ENCODE measurements at regions not wholly inside any gene's neighbourhood (a gene's known extent, or its start where the extent isn't known, plus 50 kb on each side); places are given as distances from the start of the nearest gene placed in this dataset.

DNA sequence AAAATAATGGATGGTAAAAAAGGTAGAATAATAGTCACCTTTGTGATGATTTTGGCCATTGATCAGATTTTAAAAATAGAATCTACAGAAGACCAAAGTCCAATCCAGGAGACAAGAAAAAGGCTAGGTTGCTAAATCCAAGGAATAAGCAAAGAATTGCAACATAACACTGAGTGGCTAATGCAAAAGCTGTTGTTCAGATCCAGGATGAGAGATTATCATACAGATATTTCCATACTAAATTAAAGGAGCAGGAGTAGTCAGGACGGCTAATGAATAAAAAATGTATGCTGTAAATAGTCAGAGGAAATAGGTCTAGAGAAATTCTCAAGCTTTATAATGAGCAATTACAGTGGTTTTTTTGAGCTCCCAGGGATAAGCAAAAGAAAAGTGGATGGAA lies 745.9 kb upstream of the ACVR2A start:
- DNase-seq (ENCODE audit: low read depth in 2 of 2, low spot score in 1 of 2), result no peak

DNA sequence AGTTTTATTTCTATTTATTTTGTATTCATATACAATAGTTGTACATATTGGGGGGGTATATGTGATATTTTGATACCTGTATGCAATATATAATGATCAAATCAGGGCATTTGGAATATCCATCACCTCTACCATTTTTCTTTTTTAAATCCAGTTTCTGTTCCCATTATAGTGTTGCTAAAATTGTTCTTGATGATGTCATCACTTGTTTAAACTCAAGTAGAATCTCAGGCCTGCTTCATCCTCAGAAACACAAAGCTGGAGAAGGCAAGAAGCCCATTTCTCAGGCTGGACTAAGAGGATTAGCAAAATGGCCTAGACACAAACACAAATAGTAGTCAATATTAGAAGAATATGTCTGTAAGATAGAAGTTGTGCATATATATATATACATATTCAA lies 747.1 kb upstream of the ACVR2A start:
- DNase-seq (ENCODE audit: low read depth in 2 of 2, low spot score in 1 of 2), result no peak

DNA sequence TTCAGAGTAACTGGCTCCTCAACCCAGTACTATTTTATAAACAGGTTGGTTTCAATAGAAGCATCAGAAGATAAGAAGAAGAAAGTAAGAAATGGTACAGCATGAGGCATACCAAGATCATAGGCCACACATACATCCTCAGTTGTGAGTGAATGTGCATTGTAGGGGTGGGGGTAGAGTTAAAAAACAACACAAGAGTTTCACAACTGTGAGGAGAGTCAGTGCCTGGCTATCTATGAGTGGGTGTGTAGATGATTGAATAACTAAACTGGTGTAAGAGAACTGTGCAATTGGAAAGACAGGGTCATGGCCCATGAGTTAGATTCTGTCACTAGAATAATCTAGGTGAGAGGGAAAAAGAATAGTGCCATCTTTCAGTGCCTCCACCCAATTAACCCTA lies 748.2 kb upstream of the ACVR2A start:
- DNase-seq (ENCODE audit: low read depth in 2 of 2, low spot score in 1 of 2), result no peak

DNA sequence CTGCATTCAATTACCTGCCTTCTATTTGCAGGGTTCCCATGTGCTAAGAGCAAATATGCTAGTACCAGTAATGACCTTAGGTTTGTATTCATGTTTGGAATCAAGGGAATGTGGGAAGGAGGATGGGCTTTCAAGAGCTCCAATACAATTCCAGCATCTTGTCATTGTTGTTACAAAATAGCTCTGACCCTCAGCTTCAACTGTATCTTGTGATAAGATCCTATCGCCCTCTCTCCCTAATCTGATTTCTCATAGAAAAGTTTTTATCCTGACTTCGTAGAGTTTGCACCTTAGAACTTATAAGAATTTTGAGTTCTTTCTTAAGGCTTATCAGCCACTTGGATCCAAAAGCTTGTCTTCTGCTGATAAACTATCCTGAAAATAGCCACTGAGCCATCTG lies 749.5 kb upstream of the ACVR2A start:
- DNase-seq (ENCODE audit: low read depth in 2 of 2, low spot score in 1 of 2), result no peak

- DNase-seq (ENCODE audit: low read depth in 2 of 2, low spot score in 1 of 2), result no peak
Measured at GRCh38 chr2:147094077-147094476, 750.8 kb upstream of the ACVR2A start.

GRCh38 chr2:147092266-147092665 lies 752.6 kb upstream of the ACVR2A start:
- DNase-seq (ENCODE audit: low read depth in 2 of 2, low spot score in 1 of 2), result no peak

DNA sequence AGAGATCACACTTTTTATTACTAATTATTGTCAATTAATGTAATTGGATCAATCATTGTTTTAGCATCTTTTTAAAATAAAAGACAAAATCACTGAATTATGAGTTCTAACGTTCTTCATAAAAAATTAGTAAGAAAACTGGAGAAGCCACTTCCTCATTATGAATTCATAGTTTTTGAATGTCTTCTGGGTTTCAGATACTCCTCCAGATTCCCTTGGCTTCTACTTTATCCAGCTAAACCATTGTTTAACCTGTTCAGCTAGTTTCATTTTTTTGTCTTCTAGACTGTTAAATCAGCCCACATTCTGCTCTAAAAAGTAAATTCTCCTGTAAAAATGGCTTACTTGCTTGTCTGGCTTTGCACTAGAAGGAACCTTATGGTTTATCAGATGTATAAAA lies 753.4 kb upstream of the ACVR2A start:
- DNase-seq (ENCODE audit: low read depth in 2 of 2, low spot score in 1 of 2), result no peak

GRCh38 chr2:147088871-147089270 lies 756.0 kb upstream of the ACVR2A start:
- DNase-seq (ENCODE audit: low read depth in 2 of 2, low spot score in 1 of 2), result no peak

DNA sequence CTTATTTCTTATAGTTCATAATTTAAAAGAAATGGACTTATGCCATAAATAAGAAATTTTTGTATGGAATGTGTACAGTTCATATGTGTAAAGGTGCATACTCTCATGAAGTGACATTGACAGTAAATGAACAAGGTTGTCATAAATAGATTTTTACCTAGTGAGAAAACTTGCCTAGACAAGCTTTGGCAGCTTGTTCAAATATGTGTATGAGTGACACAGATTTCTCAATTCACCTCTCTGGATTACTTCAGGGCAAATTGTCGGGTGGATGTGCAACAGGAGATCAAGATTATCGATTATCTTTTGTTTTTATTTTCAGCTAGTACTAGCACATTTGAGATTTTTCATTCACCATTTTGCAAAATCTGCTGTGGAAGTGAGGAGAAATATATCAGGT lies 758.1 kb upstream of the ACVR2A start:
- no peak for DNase-seq (ENCODE audit: low read depth in 2 of 2, low spot score in 1 of 2)

GRCh38 chr2:147083664-147084063 lies 761.2 kb upstream of the ACVR2A start:
- DNase-seq (ENCODE audit: low read depth in 2 of 2, low spot score in 1 of 2), result no peak

DNA sequence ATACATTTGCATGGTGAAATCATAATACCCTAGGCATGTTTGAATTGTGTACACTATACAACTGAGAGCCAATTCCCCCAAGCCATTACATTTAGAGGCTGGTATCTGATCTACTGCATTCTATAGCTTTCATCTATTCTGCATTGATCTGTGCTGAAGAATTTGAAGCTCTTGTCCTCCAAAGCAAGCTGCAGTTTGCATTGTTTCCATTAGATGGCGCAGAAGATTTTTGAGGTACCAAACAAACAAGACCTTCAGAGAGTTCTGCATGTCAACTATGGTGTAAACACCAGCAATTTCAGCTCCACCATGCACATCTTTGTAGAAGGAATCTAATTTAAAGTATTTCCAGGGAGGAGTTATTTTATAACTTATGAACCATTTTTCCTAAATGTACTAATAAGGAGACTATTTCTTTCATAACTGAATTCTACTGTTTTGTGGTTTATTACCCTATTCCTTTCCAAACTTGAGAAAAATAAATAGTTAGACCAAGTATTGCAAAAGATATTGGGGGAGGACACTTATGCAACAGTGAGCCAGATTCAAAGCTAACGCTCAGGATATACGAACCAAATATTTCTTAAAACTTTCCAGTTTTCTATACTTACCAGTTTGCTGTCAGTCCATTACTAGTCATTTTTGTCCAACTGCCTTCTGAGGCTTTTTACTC lies 761.8 kb upstream of the ACVR2A start:
- peak in 1 of 2 donors; percentile 10 for DNase-seq (ENCODE audit: low read depth in 2 of 2, low spot score in 1 of 2)

- DNase-seq (ENCODE audit: low read depth in 2 of 2, low spot score in 1 of 2), result no peak
Measured at GRCh38 chr2:147081831-147082230, 763.0 kb upstream of the ACVR2A start.

- DNase-seq (ENCODE audit: low read depth in 2 of 2, low spot score in 1 of 2), result no peak
Measured at GRCh38 chr2:147076634-147077033, 768.2 kb upstream of the ACVR2A start.

DNA sequence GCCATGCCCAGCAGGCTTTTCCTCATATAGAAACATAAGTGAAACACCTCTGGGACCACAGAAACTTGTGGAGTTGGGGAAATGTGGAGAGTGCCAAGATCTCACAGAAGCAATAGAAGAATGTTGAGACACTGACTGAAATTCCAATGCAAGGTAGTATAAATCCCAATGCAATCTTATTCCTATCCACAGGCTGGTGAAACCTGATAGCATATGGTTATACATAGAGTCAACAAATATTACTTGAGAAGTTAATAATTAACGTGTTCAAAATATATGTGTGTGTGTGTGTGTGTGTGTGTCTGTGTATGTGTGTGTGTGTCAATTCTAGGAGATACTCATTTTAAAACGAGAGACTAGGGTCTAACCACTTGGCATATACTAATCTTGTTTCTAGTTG lies 776.8 kb upstream of the ACVR2A start:
- DNase-seq (ENCODE audit: low read depth in 2 of 2, low spot score in 1 of 2), result no peak

- DNase-seq (ENCODE audit: low read depth in 2 of 2, low spot score in 1 of 2), result no peak
Measured at GRCh38 chr2:147067136-147067535, 777.7 kb upstream of the ACVR2A start.

DNA sequence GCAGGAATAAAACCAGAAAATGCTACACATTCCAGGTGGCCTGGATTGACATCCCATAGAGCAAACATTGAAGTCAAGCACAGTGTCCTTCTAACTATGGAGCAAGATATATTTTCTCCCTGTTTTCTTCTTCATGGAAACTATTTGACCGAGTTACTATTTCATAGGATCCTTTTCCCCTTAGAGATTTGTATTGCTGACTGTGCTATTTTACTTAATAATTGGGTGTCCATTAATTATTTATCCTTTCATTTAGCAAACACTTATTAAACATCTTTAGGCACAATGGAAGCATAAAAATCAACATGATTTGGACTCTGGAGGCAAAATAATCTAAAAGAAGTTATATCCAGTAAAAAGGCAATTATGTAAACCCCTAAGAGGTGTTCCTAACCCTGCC lies 782.8 kb upstream of the ACVR2A start:
- DNase-seq (ENCODE audit: low read depth in 2 of 2, low spot score in 1 of 2), result no peak

- no peak for DNase-seq (ENCODE audit: low read depth in 2 of 2, low spot score in 1 of 2)
Measured at GRCh38 chr2:147061269-147061668, 783.6 kb upstream of the ACVR2A start.

GRCh38 chr2:147057892-147058490 lies 786.8 kb upstream of the ACVR2A start:
- no peak for DNase-seq (ENCODE audit: low read depth in 2 of 2, low spot score in 1 of 2)

DNA sequence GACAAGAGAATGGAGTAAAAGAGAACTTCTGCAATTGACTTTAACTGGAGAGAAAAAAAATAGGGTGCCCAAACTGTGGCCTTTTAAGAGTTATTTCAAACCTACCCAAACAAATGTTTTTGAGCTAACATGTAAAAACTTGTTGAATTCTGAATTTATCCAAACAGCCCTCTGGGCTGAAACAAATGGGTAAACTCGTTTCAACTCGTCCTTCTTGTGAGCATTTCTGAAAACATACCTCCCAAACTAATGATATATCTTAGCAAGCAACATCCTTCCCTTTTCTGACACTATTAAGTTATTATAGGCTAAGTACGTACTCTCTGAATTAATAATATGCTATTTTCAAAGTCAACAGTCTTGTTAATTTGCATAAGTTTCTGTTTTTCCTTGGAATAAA lies 793.0 kb upstream of the ACVR2A start:
- no peak for DNase-seq (ENCODE audit: low read depth in 2 of 2, low spot score in 1 of 2)

DNA sequence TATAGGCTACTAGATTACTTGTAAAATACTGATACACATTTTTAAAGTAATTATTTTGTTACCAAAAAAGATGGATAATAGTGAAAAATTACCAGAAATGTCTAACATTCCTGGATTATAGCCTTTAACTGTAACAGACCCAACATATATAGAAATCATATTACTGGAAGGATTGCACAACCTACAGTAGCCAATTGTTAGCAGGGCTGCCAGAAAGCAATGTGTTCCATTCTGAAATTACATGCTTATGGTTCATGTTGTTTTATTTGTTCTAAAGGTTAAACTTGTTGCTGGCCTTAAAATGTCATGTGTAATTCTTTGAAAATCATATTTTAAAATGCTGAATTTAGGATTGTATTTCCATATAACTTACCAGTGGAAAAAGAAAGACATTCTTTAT lies 793.6 kb upstream of the ACVR2A start:
- DNase-seq (ENCODE audit: low read depth in 2 of 2, low spot score in 1 of 2), result no peak

GRCh38 chr2:147049957-147050356 lies 794.9 kb upstream of the ACVR2A start:
- DNase-seq (ENCODE audit: low read depth in 2 of 2, low spot score in 1 of 2), result no peak

- no peak for DNase-seq (ENCODE audit: low read depth in 2 of 2, low spot score in 1 of 2)
Measured at GRCh38 chr2:147046473-147046872, 798.4 kb upstream of the ACVR2A start.

DNA sequence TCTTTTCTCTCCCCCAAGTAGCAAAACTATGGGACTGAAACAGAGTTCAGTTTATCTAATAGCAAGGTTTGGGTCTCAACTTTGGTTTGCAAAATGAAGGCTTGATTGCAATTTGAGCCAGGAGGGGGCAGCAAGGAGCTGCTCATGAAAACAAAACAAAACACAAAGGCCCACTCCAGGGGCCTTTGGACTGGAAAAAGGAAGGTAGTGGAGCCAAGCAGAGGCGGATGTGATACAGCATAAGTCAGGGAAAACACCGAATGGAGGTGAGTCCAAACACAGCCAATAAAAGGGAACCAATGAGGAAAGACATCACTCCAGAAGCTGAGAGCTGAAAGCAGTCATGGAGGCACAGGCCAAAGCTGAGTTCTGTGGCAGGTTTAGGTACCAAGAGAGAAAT lies 799.7 kb upstream of the ACVR2A start:
- DNase-seq (ENCODE audit: low read depth in 2 of 2, low spot score in 1 of 2), result peak in 1 of 2 donors; percentile 0

Data from stimulated activated CD8-positive, alpha-beta memory T cell treated with anti-CD3 and anti-CD28 coated beads, Interleukin-4, amount 100 ng/mL, for 1 hour (primary cell).